ENCODE measurements at regions not wholly inside any gene's neighbourhood (a gene's known extent, or its start where the extent isn't known, plus 50 kb on each side); places are given as distances from the start of the nearest gene placed in this dataset.

GRCh38 chr18:56493531-56493930 lies 144.9 kb downstream of the TXNL1 start:
- TF ChIP-seq, protein P1, sequence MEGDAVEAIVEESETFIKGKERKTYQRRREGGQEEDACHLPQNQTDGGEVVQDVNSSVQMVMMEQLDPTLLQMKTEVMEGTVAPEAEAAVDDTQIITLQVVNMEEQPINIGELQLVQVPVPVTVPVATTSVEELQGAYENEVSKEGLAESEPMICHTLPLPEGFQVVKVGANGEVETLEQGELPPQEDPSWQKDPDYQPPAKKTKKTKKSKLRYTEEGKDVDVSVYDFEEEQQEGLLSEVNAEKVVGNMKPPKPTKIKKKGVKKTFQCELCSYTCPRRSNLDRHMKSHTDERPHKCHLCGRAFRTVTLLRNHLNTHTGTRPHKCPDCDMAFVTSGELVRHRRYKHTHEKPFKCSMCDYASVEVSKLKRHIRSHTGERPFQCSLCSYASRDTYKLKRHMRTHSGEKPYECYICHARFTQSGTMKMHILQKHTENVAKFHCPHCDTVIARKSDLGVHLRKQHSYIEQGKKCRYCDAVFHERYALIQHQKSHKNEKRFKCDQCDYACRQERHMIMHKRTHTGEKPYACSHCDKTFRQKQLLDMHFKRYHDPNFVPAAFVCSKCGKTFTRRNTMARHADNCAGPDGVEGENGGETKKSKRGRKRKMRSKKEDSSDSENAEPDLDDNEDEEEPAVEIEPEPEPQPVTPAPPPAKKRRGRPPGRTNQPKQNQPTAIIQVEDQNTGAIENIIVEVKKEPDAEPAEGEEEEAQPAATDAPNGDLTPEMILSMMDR (IDR thresholded peaks at IDR 0.05), result no peak
- TF ChIP-seq POLR2AphosphoS5 (IDR thresholded peaks at IDR 0.05; ENCODE audit: low read depth, low read length) (no peak), SIN3A (IDR thresholded peaks at IDR 0.05; ENCODE audit: borderline replicate concordance, insufficient read depth, low read depth, low read length) (no peak)
- TF ChIP-seq, protein P2, sequence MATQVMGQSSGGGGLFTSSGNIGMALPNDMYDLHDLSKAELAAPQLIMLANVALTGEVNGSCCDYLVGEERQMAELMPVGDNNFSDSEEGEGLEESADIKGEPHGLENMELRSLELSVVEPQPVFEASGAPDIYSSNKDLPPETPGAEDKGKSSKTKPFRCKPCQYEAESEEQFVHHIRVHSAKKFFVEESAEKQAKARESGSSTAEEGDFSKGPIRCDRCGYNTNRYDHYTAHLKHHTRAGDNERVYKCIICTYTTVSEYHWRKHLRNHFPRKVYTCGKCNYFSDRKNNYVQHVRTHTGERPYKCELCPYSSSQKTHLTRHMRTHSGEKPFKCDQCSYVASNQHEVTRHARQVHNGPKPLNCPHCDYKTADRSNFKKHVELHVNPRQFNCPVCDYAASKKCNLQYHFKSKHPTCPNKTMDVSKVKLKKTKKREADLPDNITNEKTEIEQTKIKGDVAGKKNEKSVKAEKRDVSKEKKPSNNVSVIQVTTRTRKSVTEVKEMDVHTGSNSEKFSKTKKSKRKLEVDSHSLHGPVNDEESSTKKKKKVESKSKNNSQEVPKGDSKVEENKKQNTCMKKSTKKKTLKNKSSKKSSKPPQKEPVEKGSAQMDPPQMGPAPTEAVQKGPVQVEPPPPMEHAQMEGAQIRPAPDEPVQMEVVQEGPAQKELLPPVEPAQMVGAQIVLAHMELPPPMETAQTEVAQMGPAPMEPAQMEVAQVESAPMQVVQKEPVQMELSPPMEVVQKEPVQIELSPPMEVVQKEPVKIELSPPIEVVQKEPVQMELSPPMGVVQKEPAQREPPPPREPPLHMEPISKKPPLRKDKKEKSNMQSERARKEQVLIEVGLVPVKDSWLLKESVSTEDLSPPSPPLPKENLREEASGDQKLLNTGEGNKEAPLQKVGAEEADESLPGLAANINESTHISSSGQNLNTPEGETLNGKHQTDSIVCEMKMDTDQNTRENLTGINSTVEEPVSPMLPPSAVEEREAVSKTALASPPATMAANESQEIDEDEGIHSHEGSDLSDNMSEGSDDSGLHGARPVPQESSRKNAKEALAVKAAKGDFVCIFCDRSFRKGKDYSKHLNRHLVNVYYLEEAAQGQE (IDR thresholded peaks at IDR 0.05; ENCODE audit: insufficient read depth in 1 of 2, low read depth in 2 of 2, low read length in 1 of 2), result no peak

Measured in Panc1 (cell line).